ENCODE measurements at regions not wholly inside any gene's neighbourhood (a gene's known extent, or its start where the extent isn't known, plus 50 kb on each side); places are given as distances from the start of the nearest gene placed in this dataset.
"Not testable (repeated sequence)": the region's sequence is repeated elsewhere in the genome, so short reads cannot be mapped to it uniquely, and the experiment has no call there.

DNA sequence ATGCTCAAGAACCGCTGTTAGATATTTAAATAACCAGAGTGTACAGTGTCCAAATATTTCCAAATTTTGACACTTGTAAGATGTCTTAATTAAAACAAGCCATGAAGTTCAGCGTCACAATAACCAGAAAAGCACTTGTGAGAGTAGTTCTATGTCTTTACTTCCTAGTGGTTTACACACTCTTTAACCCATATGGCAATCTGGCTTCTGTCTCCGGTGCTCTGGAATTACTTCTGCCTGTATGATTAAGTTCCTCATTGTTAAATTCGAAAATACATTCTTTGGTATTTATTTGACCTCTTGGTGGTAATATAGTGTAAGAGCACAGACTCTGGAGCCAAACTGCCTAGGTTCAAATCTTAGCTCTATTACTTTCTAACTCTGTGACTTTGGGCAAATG lies 89.9 kb upstream of the NOTCH2NLA start:
- DNase-seq = not testable (repeated sequence)

- not testable (repeated sequence) for DNase-seq
Measured at GRCh38 chr1:146317785-146318184, 89.0 kb upstream of the NOTCH2NLA start.

- not testable (repeated sequence) for DNase-seq
Measured at GRCh38 chr1:146314449-146315246, 85.8 kb upstream of the NOTCH2NLA start.

DNA sequence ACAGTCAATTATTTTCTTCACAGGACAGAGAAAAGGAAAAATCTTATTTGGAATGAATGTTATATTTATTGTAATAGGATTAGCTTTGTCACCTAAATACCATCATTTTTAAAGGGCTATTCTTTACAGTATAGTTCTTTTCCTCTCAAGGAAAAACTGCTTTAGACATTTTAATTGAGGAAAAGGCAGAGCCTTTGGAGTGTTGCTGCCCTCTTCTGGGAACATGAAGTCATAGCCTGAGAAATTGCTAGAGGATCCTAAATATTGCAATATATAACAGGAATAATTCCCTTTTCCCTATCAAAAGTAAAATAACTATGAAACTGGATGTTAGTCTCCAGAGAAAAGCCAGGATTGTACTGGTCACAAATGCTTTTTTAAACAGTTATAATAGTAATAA lies 81.8 kb upstream of the NOTCH2NLA start:
- not testable (repeated sequence) for DNase-seq

- not testable (repeated sequence) for DNase-seq
Measured at GRCh38 chr1:146309427-146309826, 80.6 kb upstream of the NOTCH2NLA start.

- DNase-seq = not testable (repeated sequence)
Measured at GRCh38 chr1:146308892-146309291, 80.1 kb upstream of the NOTCH2NLA start.

DNA sequence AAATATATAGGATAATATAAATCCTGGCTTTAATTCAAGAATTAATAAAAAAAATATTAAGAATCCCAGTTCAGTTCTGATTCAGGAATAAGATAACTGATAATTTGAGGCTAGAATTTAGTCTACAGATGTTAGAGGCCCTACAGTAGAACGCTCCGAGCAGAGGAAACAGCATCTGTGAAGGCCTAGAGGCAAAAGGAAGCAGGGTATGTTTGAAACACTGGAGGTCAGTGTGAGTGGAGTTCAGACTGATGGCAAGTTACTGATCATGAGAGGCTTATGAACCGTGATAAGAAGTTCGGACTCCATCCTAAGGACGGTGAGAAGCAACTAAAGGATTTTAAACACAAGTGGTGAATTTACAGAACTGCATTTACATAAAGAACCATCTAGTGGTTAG lies 79.3 kb upstream of the NOTCH2NLA start:
- not testable (repeated sequence) for DNase-seq

DNA sequence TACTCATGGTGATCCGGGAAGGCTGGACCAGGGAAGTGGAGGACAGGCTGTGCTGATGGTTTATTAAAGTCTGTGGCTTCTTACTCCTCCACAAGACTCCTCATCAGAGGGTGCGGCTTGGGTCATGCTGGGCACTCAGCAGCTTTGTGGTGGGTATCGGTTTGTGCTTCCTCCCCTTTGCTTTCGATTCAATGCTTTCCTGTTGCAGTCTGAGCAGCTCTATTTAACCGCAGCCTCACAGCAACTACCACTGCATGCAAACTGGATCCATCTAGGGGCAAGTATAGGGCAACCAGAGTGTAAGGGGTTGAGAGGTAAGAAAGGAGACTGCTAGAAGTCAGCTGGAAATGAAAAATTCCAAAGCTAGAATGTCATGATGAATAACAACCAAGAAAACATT lies 78.8 kb upstream of the NOTCH2NLA start:
- not testable (repeated sequence) for DNase-seq

- DNase-seq = not testable (repeated sequence)
Measured at GRCh38 chr1:146306651-146307050, 77.8 kb upstream of the NOTCH2NLA start.

DNA sequence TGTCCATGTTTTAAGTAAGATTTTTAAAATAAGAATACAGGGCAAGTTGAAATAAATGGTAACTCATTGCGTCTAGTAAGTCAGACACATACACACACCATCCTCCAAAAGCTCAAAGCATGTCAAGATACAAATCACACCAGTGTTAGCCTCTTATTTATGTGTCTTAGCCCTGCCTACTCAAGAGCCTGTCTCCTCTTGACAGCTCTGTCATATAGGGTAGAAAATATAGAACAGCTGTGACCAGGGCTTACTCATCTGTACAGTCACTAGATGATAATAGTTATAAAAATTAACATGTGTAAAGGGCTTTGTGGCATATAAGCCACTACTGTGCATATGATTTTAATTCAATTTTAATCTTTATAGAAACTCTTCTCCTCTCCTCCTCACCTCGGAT lies 76.6 kb upstream of the NOTCH2NLA start:
- not testable (repeated sequence) for DNase-seq

DNA sequence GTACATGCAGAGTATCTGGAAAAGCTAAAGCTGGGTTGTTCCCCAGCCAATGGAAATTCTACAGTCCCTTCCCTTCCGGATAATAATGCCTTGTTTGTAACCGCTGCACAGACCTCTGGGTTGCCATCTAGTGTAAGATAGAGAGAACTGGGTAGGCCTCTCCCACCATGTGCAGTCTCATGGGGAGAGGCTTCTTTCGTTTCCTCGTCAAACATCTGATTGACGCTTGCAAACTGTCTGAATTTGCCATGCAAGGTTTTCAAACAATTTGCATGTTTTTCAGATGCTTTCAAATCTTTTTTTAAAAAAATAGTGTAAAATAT lies 69.7 kb upstream of the NOTCH2NLA start:
- DNase-seq = not testable (repeated sequence)

DNA sequence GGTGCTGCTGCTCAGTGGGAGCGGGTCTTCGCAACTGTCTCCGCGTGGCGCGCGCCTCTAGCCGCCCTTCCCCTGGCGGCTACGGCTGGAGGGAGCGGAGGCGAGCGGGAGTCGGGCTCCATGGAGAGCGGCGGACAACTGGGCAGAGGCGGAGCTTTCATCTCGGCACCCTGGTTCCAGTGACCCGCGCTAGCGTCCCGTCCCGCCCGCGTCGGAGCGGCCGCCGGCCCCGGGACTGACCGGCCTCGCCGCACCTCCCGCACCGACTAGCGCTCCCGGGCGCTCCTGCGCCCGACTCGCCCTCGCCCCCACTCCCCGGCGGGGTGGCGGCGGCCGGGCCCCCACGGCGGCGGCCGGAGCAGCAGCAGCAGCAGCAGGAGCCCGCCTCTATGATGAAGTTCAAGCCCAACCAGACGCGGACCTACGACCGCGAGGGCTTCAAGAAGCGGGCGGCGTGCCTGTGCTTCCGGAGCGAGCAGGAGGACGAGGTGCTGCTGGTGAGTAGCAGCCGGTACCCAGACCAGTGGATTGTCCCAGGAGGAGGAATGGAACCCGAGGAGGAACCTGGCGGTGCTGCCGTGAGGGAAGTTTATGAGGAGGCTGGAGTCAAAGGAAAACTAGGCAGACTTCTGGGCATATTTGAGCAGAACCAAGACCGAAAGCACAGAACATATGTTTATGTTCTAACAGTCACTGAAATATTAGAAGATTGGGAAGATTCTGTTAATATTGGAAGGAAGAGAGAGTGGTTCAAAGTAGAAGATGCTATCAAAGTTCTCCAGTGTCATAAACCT lies 69.2 kb upstream of the NOTCH2NLA start:
- DNase-seq = not testable (repeated sequence)

DNA sequence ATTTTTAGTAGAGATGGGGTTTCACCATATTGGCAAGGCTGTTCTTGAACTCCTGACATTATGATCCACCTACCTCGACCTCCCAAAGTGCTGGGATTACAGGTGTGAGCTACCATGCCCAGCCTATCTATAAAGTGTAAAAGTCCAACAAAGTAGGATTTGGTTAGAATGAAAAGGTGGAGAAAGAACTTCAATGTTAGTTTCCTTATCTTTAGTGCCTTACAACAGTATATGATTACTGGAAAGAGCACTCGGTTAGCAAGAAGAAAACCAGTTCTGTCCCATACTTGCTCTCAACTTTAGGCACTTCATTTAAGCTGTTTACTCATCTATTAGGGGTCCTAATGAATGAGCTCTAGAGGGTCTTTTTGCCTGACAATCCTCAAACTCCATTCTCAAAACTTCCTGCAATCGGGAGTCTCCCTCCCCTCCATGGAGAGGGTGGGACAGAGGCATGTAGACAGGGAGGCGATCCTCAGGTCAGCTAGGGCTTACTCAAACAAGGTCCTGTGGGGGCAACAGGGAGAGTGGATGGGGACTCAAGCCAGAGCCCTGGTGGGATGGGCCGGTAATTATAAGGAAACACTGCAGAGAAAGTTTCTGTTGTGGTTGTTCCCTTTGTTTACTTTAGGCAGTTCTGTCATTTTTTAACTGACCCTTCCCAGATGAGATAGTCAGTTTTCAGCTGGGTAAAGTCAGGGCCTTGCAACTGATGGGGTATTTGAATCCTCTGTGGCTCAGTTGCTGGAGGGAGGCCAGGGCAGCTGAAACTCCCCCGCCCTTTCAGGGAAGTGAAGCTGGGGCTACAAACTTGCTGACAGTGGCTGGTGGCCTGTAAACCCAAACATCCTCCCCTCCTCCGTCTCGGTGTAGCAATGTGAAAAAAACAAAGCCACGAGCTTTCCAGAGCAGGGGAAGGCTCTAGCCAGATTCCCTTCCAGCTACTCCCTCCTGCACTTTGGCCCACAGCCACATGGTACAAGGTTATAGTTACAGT lies 64.4 kb upstream of the NOTCH2NLA start:
- DNase-seq = not testable (repeated sequence)

DNA sequence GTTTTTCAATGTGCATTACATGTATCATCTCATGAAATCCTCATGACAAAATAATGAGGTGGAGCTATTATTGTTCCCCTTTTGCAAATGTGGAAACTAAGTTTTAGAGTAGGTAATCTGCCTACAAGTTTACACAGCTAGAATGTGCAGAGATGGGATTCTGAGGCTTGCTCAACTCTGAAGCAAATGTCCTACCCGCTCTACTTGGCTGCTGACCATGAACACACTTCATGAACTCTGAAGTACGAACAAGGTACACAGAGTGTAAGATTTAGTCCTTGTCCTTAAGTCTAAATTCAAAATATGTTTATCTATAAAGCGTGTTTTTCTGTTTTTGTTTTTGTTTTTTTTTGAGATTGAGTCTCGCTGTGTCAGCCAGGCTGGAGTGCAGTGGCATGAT lies 63.6 kb upstream of the NOTCH2NLA start:
- DNase-seq = not testable (repeated sequence)

DNA sequence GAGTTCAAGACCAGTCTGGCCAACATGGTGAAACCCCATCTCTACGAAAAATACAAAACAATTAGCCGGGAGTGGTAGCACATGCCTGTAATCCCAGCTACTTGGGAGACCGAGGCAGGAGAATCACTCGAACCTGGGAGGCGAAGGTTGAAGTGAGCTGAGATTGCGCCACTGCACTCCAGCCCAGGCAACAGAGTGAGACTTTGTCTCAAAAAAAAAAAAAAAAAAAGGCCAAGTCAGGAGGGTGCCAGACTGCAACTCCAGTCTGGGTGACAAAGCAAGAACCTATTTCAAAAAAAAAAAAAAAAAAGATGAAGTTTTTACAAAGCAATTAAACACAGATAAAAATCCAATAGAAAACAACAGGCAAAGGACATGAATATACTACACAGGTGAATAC lies 59.1 kb upstream of the NOTCH2NLA start:
- not testable (repeated sequence) for DNase-seq

GRCh38 chr1:146284760-146285159 lies 55.9 kb upstream of the NOTCH2NLA start:
- DNase-seq = not testable (repeated sequence)

GRCh38 chr1:146283527-146283880 lies 54.7 kb upstream of the NOTCH2NLA start:
- not testable (repeated sequence) for DNase-seq

DNA sequence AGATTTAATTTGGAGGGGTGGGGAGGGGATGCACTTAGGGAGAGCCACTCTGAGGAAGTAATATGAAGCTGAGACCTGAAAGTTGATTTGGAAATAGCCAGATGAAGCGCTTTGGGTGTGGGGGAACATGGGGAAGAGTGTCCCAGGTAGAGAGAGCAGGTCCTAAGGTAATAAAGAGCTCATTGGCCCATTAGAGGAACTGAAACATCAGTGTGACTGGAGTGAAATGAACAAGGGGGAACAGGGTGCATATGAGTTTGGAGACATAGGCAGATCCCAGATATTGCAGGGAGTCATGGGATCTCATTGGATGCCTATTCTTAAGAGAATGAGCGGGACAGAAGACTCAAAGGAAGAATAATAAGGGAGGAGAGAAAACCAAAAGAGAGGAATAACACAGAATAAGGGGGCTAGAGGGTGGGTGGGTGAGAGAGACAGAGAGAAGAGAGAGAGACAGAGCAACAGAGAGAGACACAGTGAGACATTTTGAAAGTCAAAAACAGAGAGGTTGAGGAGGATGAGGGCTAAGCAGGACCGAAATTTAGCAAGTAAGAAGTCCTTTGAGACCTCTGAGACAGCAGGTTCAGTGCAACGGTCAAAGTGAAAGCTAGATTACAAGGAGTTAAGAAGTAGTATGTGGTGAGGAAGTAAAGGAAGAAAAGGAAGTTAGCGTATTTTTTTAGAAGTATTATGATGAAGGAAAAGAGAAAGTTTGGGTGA lies 54.1 kb upstream of the NOTCH2NLA start:
- not testable (repeated sequence) for DNase-seq

- DNase-seq = not testable (repeated sequence)
Measured at GRCh38 chr1:146281522-146281921, 52.7 kb upstream of the NOTCH2NLA start.

GRCh38 chr1:146278758-146279157 lies 49.9 kb upstream of the NOTCH2NLA start:
- not testable (repeated sequence) for DNase-seq
